ENCODE measurements at regions not wholly inside any gene's neighbourhood (a gene's known extent, or its start where the extent isn't known, plus 50 kb on each side); places are given as distances from the start of the nearest gene placed in this dataset.
"Not testable (repeated sequence)": the region's sequence is repeated elsewhere in the genome, so short reads cannot be mapped to it uniquely, and the experiment has no call there.

DNA sequence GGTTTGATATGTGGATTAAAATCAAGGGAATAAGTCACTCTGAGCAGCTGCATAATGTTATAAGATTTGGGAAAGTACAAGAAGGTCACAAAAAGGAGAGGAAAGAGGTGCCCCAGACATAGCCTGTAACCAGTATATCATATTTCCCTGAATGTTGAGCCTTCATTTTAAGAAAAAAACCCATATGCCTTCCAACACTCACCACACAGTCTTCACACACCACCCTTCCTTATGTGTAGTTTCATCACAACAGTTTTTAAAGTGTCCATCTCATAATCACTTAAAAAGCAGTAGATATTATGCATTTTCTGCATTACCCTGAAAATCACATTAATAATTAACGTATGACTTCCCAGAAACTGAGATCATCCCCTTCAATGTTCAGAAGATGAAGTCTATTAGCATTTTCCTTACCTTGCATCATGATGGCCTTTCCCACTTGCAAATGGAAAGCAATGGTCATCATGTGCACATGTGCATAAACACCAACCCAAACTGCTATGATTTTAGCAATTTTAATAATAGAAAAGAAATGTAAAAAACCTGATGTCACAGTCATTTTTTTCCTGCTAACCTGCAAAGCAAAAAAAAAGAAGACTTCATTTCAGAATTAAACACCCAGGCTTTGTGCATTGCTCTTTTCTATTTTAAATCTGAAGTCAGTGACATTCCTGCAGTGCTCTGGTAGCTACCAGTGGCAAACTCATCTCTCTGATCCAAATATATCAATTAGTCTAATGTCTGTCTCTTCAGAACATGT is 465.0 kb downstream of the SUCLG1 start:
- no peaks in the 10 kb centered on the region for H3K79me2 ChIP-seq (ENCODE audit: low read length)
- no peaks in the 10 kb centered on the region for H3K9me3 ChIP-seq (ENCODE audit: low read length)
- no peaks in the 10 kb centered on the region for H3K4me1 ChIP-seq (ENCODE audit: insufficient read depth, low read length)
- no peaks in the 10 kb centered on the region for H3K36me3 ChIP-seq (ENCODE audit: low read depth, low read length)
- ChIA-PET CTCF (no interaction called here), POLR2A (ENCODE audit: unreplicated experiment) (no interaction called here)
- H3K9me2 ChIP-seq (replicated peaks; ENCODE audit: low read length), result no peaks in the 10 kb centered on the region
- no peaks in the 10 kb centered on the region for H4K20me1 ChIP-seq (ENCODE audit: low read length)
- no peak overlapping the region for H3K4me2 ChIP-seq (ENCODE audit: low read length)
- DNase-seq (no peak), ATAC-seq (no peak)
- H3K9ac ChIP-seq (ENCODE audit: low read length), result no peak overlapping the region
- H2AFZ ChIP-seq (ENCODE audit: low read length), result no peak overlapping the region
- intact Hi-C loops (cut with micrococcal nuclease), result no loop called here
- H3F3A ChIP-seq (ENCODE audit: low read length, unreplicated experiment), result no peaks in the 10 kb centered on the region
- no peak overlapping the region for H3K27ac ChIP-seq (ENCODE audit: low read length)
- TF ChIP-seq, protein P1, sequence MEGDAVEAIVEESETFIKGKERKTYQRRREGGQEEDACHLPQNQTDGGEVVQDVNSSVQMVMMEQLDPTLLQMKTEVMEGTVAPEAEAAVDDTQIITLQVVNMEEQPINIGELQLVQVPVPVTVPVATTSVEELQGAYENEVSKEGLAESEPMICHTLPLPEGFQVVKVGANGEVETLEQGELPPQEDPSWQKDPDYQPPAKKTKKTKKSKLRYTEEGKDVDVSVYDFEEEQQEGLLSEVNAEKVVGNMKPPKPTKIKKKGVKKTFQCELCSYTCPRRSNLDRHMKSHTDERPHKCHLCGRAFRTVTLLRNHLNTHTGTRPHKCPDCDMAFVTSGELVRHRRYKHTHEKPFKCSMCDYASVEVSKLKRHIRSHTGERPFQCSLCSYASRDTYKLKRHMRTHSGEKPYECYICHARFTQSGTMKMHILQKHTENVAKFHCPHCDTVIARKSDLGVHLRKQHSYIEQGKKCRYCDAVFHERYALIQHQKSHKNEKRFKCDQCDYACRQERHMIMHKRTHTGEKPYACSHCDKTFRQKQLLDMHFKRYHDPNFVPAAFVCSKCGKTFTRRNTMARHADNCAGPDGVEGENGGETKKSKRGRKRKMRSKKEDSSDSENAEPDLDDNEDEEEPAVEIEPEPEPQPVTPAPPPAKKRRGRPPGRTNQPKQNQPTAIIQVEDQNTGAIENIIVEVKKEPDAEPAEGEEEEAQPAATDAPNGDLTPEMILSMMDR (conservative IDR thresholded peaks at IDR 0.05; ENCODE audit: low read depth, low read length), result no peak
- TF ChIP-seq EZH2 (IDR thresholded peaks at IDR 0.05; ENCODE audit: low read length, unreplicated experiment) (no peak), EZH2phosphoT487 (IDR thresholded peaks at IDR 0.05; ENCODE audit: borderline replicate concordance, low read length) (no peak)
- H3K4me3 ChIP-seq (ENCODE audit: low read length), result no peak overlapping the region
- H3K27me3 ChIP-seq (ENCODE audit: low read length), result no peaks in the 10 kb centered on the region
- no TSS peak for BruUV-seq (replicated peaks)

DNA sequence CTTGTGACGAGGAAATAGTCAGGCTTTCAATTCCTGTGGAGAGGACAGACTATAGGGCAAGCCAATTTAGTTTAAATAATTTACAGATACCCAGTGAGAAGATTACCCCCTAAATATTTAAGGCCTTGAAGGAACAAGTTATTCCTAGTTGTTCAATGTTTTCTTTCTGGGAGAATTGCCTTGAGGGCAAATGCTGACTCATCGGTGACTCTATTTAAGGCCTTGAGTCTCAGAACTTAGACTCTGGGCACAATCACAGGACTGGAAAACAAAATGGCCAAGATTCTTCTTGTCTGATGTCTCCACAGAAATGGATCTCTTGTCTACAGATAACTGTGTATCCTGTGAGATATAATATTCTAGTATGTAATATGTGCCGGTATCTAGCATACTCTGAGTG is 467.1 kb downstream of the SUCLG1 start:
- no peak overlapping the region for H3K27ac ChIP-seq (ENCODE audit: low read length)
- no TSS peak for BruUV-seq (replicated peaks)
- CTCF ChIA-PET, result no interaction called here
- no peak overlapping the region for H2AFZ ChIP-seq (ENCODE audit: low read length)
- H3K27me3 ChIP-seq (ENCODE audit: low read length), result no peaks in the 10 kb centered on the region
- ATAC-seq, result no peak
- no peak overlapping the region for H3K9ac ChIP-seq (ENCODE audit: low read length)
- intact Hi-C loops (cut with micrococcal nuclease), result no loop called here
- no peak overlapping the region for H3K4me2 ChIP-seq (ENCODE audit: low read length)
- TF ChIP-seq EZH2phosphoT487 (IDR thresholded peaks at IDR 0.05; ENCODE audit: borderline replicate concordance, low read length) (no peak), EZH2 (IDR thresholded peaks at IDR 0.05; ENCODE audit: low read length, unreplicated experiment) (no peak)
- TF ChIP-seq, protein P1 (conservative IDR thresholded peaks at IDR 0.05; ENCODE audit: low read depth, low read length), result no peak
- H3K9me2 ChIP-seq (replicated peaks; ENCODE audit: low read length), result no peaks in the 10 kb centered on the region
- no peak overlapping the region for H3K4me3 ChIP-seq (ENCODE audit: low read length)
- no peaks in the 10 kb centered on the region for H3K4me1 ChIP-seq (ENCODE audit: insufficient read depth, low read length)
- H3F3A ChIP-seq (ENCODE audit: low read length, unreplicated experiment), result no peaks in the 10 kb centered on the region
- no peaks in the 10 kb centered on the region for H3K9me3 ChIP-seq (ENCODE audit: low read length)
- POLR2A ChIA-PET (ENCODE audit: unreplicated experiment), result no interaction called here
- DNase-seq, result peak; percentile 55
- H3K79me2 ChIP-seq (ENCODE audit: low read length), result no peaks in the 10 kb centered on the region
- H3K36me3 ChIP-seq (ENCODE audit: low read depth, low read length), result no peaks in the 10 kb centered on the region
- no peaks in the 10 kb centered on the region for H4K20me1 ChIP-seq (ENCODE audit: low read length)

DNA sequence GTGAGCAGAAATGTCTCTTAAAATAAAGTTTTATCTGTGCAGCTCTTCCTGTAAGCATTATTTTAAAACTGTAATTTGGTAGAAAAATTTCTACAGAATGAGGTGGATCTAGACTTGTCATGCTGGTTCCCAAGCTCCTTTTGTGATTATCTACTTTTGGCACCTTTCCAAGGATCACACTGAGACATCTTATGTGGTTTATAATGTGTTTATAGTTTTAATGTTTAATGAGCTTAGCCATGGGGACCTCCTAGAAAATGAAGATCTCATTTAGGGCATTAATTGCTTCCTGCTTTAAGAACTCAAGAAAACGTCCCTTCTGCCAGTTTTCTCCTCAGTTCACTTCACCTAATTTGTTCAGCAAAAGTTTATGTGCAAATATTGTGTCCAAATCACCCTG is 468.4 kb downstream of the SUCLG1 start:
- Histone ChIP-seq H3F3A (ENCODE audit: low read length, unreplicated experiment) (no peaks in the 10 kb centered on the region), H3K36me3 (ENCODE audit: low read depth, low read length) (no peaks in the 10 kb centered on the region), H2AFZ (ENCODE audit: low read length) (no peak overlapping the region), H4K20me1 (ENCODE audit: low read length) (no peaks in the 10 kb centered on the region), H3K27ac (ENCODE audit: low read length) (no peak overlapping the region), H3K9me2 (replicated peaks; ENCODE audit: low read length) (no peaks in the 10 kb centered on the region), H3K79me2 (ENCODE audit: low read length) (no peaks in the 10 kb centered on the region), H3K9ac (ENCODE audit: low read length) (no peak overlapping the region), H3K4me2 (ENCODE audit: low read length) (no peak overlapping the region), H3K4me3 (ENCODE audit: low read length) (no peak overlapping the region), H3K27me3 (ENCODE audit: low read length) (no peaks in the 10 kb centered on the region), H3K9me3 (ENCODE audit: low read length) (no peaks in the 10 kb centered on the region), H3K4me1 (ENCODE audit: insufficient read depth, low read length) (no peaks in the 10 kb centered on the region)
- ChIA-PET POLR2A (ENCODE audit: unreplicated experiment) (no interaction called here), CTCF (no interaction called here)
- intact Hi-C loops (cut with micrococcal nuclease), result no loop called here
- DNase-seq (no peak), ATAC-seq (no peak)
- no TSS peak for BruUV-seq (replicated peaks)
- TF ChIP-seq, protein P1 (conservative IDR thresholded peaks at IDR 0.05; ENCODE audit: low read depth, low read length), result no peak
- no peak for TF ChIP-seq EZH2phosphoT487 (IDR thresholded peaks at IDR 0.05; ENCODE audit: borderline replicate concordance, low read length)
- TF ChIP-seq EZH2 (IDR thresholded peaks at IDR 0.05; ENCODE audit: low read length, unreplicated experiment), result no peak

DNA sequence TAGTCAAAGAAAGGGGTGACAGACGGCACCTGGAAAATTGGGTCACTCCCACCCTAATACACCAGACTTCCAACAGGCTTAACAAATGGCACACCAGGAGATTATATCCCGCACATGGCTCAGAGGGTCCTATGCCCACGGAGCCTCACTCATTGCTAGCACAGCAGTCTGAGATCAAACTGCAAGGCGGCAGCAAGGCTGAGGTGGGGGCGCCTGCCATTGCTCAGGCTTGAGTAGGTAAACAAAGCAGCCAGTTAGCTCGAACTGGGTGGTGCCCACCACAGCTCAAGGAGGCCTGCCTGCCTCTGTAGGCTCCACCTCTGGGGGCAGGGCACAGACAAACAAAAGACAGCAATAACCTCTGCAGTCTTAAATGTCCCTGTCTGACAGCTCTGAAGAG is 482.5 kb downstream of the SUCLG1 start:
- H3K36me3 ChIP-seq (ENCODE audit: low read depth, low read length); ATAC-seq; BruUV-seq (replicated peaks); POLR2A ChIA-PET (ENCODE audit: unreplicated experiment); DNase-seq; H4K20me1 ChIP-seq (ENCODE audit: low read length); H3K9me2 ChIP-seq (replicated peaks; ENCODE audit: low read length); H3K27me3 ChIP-seq (ENCODE audit: low read length); H3K79me2 ChIP-seq (ENCODE audit: low read length); H3F3A ChIP-seq (ENCODE audit: low read length, unreplicated experiment); H3K9ac ChIP-seq (ENCODE audit: low read length); H3K4me1 ChIP-seq (ENCODE audit: insufficient read depth, low read length); H3K4me2 ChIP-seq (ENCODE audit: low read length); H2AFZ ChIP-seq (ENCODE audit: low read length); intact Hi-C loops (cut with micrococcal nuclease); CTCF ChIA-PET; H3K9me3 ChIP-seq (ENCODE audit: low read length); H3K4me3 ChIP-seq (ENCODE audit: low read length); H3K27ac ChIP-seq (ENCODE audit: low read length): not testable (repeated sequence)
